Right renal pelvis (tissue), 4 donors: ENCODE measurements at regions not wholly inside any gene's neighbourhood (a gene's known extent, or its start where the extent isn't known, plus 50 kb on each side); places are given as distances from the start of the nearest gene placed in this dataset.

Experiments used
- DNase-seq, 4 donors: peaks; one replicate each; pipeline ENCODE4 v3.0.0-alpha.2; 2013; ENCODE audit warnings: low read depth in 4 of 4, low spot score in 3 of 4, missing footprints in 1 of 4

GRCh38 chr21:26743524-26743923, 101.7 kb downstream of the ADAMTS1 start:
- no peak for DNase-seq

DNA sequence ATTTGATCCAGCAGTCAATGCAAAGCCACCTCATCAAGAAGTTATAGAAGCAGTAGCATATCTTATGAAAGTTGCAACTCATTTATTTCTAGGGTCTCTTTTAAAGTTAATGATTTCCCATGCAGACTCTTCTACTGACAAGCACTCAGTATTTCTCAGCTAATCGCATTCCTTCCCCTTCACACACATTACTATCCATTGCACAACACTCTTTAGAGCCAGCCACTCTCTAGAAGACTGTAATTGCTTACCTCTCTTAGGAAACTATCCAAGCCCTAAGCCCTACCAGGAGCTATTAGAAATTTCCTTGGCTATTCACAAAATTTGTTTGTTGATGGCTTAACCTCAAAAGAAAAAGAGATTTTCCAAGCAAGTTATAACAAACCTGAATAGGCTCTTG, 106.0 kb downstream of the ADAMTS1 start:
- DNase-seq = no peak

GRCh38 chr21:26736449-26736848, 108.8 kb downstream of the ADAMTS1 start:
- DNase-seq = no peak

DNA sequence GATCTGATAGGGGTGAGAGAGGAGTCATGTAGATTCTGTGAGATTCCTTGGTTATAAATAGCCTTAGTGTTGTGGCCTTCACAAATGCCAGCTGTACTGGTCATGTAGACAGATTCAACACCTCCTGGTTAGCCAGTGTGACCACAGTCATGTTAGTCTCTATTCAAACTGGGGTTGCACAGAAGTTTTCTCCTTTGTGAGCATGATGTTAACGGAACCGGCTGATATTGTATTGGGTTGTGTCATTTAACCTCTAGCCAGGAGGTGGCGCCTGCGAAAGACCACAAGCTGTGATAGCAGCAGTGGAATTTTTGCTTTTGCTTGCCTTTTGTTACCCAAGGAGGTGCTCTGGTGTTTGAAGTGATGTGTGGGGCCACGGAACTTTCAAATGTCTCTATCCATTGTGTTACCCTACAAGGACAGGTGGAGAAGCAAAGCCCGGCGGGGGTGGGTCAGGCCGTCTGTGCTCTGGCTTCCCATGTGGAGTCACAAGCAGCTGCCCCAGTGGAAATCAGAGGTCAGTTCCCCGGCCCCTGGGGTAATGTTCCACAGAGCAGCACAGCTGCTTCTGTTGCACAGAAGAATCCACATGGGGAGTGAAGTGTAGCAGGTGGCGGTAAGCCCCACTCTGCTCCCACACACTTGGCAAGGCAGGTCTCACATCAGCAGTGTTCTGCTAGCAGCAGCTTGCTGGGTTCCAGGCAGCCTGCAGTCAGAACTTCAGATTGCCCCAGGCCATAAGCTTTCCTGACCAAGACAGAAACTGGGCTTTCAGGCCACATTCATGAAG, 112.6 kb downstream of the ADAMTS1 start:
- DNase-seq = peak in 2 of 4 donors; percentile 15 to 20

DNA sequence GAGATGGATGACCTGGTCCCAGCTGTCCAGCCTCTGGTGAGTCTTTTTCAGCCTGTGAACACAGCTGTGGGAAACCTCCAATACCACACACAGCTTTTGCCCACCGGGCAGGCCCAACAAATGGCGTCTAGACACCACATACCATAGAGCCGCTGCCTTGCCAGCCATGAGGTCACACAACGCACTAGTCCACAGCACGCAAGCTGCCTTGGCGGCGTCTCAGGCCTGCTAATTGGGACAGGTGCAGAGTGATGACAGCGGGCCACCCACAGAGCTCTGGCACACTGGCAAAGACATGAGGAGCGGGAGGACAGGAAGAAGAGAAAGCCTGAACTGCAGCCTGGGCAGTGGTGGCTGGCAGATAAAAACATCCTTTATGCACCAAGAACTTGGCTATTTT, 125.5 kb downstream of the ADAMTS1 start:
- no peak for DNase-seq

- DNase-seq = peak in 1 of 4 donors; percentile 8
These were observed 128.0 kb downstream of the ADAMTS1 start for GRCh38 chr21:26717146-26717739.

DNA sequence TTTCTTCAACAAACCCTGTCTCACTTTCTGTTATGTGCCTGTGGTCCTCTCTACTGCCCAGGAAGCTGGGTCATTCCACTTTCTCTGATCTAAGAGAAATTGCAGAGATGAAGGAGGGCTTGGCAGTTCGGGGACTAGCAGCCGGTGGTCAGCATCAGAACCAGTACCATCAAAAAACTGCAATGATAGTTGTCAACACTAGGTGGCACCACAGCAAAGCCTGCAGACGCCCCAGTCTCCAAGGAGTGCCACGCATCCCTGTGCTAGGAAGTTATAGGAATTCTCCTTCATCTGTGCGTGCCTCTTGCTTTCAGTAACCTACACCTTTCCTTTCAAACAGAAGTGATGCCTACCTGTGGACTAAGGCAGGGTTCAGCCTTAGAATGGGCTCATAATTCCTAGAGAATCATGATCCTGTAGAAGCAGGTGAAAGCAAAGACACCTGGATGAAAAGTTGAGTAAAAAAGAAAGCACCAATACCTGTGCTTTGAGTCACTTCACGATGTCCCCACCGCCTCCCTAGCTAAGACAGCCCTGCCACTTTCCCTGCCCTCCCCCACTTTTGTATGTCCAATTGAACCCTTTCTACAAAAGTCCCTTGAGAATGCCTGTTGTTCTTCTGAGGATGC, 129.2 kb downstream of the ADAMTS1 start:
- peak in 3 of 4 donors; percentile 12 to 39 (median 22) for DNase-seq

GRCh38 chr21:26715116-26715515, 130.1 kb downstream of the ADAMTS1 start:
- no peak for DNase-seq

DNA sequence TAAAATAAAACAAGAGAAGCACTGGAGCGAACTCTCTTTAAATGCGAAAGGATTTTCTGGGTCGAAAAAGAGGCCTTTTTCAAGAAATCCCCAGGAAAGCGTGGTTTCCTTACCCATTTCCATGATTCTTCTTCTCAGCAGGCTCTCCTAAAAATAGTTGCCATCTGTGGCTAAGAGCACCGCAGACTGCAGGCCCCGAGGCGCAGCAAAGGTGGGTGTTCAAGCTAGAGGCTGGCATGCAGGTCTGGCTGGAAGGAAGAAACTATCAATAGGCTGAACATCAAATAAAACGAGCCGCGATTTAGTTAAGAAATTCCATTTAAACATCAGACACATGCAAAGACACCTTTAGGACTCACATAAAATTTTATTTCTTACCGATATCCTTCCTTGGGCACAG, 135.1 kb downstream of the ADAMTS1 start:
- no peak for DNase-seq

- no peak for DNase-seq
These were observed 136.0 kb upstream of the CYYR1 start for GRCh38 chr21:26709090-26709489.

DNA sequence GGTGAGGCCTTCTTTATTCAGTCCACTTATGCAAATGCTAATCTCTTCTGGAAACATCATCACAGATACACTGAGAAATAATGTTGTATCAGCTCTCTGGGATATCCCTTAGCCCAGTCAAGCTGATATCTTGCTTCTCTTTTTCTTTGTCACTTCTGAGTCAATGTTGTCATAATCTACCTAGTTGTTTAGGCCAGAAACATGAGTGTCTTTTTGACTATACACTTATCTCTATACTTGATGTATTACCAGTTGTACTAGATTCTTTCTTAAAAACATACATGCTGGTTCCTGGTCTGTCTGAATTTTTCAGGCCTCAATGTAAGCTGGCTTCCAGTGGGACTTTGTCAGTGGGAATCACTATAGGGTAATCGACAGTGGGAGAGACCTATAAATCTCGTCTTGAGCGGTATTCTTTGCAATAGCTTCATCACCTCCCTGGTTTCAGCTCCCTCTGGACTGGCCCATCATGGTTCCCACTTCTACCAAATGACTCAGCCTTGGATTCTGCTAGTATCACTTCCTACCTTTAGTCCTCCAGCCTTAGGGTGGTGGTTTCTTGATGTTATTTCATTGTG, 135.2 kb upstream of the CYYR1 start:
- no peak for DNase-seq

GRCh38 chr21:26707246-26707645, 134.2 kb upstream of the CYYR1 start:
- DNase-seq = no peak

DNA sequence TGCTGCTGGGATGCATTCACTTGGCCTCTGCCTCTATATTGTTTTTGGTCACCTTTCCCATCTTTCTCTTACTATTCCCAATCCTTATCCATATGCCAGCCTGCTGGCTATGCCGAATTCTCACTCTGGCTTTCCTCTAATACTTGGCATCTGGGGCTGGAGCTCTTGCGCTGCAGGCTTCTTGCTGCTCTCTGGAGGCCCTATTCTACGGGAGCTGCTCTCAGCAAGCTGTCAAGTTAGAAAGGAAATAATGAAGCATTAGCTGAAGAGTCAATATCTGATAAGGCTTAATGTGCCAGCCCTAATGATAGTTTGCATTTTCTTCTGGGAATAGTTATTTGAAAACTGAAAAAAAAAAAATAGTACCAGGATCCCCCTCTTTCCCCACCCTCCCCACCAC, 125.3 kb upstream of the CYYR1 start:
- no peak for DNase-seq

- no peak for DNase-seq
These were observed 118.3 kb upstream of the CYYR1 start for GRCh38 chr21:26691416-26691815.

DNA sequence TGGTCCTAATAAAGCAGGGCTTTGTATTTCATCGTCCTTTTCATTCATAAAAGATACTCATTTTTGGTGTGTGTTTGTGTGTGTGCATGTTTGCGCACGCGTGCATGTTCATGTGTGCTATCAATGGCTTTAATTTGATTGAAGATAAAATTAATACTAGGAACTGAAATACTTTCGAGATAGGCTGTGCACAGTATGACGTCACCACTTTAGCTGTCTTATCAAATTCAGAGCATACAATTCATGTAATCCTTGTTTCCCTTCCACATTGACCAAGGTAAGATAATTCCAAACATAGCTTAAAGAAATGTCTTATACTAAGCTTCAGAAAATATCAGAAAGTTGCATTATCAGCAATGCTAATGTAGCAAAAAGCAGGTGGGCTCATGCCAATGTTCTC, 113.6 kb upstream of the CYYR1 start:
- DNase-seq = no peak

- DNase-seq = no peak
These were observed 113.2 kb upstream of the CYYR1 start for GRCh38 chr21:26686278-26686677.

DNA sequence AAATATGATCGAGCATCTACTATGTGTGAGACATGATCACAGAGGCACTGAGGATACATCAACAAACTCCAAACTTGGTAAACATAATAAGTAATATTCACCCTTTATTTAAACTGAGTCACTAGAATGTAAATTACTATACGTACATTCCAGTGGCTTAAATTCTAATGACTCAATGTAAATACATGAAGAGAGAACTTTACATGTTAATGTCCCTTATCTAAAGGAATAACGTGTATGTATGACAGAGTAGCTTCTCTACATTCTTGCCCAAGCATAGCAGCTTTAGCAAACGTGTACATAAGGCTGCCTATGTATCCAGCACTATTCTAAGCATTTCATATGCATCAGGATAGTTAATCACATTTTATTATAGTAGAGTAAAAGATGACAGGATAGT, 111.8 kb upstream of the CYYR1 start:
- DNase-seq = no peak

- DNase-seq = no peak
These were observed 110.9 kb upstream of the CYYR1 start for GRCh38 chr21:26683996-26684395.

DNA sequence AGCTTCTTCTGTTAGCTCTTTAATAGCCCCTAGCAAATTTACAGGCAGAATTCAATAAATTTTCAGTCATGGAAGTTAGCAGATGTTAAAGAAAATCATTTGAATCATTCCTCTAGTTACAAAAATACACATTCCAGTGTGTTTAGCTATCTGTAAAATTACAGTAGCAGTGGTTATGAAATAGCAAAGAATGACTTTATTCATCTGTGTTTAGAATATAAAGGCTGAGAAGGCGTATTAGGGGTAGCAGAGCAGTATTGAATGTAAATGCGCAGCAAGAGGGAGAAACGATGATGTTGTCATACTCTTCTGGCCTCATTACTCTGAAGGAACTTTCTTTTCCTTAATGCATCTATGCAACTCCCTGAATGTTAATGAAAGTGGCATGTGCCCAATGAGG, 106.2 kb upstream of the CYYR1 start:
- DNase-seq = no peak

GRCh38 chr21:26674323-26674722, 101.2 kb upstream of the CYYR1 start:
- DNase-seq = no peak

DNA sequence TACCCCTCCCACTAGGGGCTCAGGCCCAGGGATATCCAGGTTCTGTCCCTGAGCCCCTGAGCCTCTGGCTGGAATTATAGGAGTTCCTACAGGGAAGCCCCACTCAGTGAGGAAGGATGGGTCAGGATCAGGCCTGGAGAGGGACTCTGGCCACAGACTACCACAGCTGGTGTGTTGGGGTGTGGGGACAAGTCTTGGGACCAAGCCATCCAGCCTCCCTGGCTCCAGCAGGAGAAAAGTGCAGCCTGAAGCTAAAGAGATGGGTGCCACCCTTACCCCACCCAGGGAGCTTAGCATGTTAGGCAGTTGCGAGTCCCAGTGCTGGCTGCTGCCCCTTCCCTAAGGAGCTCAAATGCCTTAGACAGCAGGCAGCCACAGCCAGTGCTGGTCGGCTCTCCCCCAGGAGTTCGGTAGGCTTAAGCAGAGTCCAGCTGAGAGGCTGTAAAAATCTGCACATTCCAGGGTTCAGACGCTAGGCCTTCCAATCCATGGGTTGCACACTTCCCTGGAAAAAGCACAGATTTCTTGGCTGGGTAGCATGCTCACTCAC, 96.2 kb upstream of the CYYR1 start:
- no peak for DNase-seq
